SIG-M5 treated with dmso at 0.1 percent for 504 hours (cell line): ENCODE measurements at regions not wholly inside any gene's neighbourhood (a gene's known extent, or its start where the extent isn't known, plus 50 kb on each side); places are given as distances from the start of the nearest gene placed in this dataset.
A peak's percentile ranks its signal among the peaks of the same experiment; 100 is the strongest.
"Not testable (repeated sequence)": the region's sequence is repeated elsewhere in the genome, so short reads cannot be mapped to it uniquely, and the experiment has no call there.

Experiments
- DNase-seq: peaks from one replicate; lab custom pipeline; 2025; ENCODE audit not compliant: unreplicated experiment; lab: John Stamatoyannopoulos, UW

DNA sequence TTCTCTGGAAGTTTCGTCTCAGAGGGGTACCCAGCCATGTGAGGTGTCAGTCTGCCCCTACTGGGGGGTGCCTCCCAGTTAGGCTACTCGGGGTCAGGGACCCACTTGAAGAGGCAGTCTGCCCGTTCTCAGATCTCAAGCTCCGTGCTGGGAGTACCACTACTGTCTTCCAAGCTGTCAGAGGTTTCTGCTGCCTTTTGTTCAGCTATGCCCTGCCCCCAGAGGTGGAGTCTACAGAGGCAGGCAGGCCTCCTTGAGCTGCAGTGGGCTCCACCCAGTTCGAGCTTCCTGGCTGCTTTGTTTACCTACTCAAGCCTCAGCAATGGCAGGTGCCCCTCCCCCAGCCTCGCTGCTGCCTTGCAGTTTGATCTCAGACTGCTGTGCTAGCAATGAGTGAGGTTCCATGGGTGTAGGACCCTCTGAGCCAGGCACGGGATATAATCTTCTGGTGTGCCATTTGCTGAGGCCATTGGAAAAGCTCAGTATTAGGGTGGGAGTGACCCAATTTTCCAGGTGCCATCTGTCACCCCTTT lies 71.0 kb upstream of the SH3GLB1 start:
- DNase-seq, result not testable (repeated sequence)

DNA sequence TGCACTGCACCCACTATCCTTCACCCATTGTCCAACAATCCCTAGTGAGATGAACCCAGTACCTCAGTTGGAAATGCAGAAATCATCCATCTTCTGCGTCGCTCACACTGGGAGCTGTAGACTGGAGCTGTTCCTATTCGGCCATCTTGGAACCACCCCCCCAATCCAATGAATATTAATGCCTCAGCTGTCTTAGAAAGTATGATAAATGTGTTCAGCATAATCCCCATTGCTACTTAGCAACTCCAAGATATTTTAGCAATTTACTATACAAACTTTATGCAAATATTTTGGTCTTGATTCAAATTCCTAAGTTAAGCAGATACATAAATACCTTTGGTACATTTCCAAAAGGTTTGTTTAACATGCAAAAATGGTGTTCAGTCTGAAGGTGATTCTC lies 70.5 kb upstream of the SH3GLB1 start:
- DNase-seq, result no peak

DNA sequence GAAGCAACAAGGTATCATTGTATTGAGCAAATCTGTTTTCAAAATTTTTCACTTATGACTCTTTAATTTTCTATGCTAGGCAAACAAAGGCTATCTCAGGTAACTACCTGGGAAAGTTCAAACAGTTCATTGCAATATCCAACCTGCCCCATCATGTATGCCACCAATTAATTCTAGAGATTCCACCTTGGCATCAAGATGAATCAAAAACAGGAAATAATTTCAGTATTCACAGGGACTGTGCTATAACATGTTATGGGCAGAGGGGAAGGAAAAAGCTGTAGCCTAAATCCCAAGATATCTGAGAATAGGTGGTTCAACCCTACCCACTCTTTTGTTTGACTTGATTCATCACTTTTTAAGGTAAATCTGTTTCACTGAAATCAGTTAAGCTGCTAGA lies 67.5 kb upstream of the SH3GLB1 start:
- DNase-seq, result no peak

DNA sequence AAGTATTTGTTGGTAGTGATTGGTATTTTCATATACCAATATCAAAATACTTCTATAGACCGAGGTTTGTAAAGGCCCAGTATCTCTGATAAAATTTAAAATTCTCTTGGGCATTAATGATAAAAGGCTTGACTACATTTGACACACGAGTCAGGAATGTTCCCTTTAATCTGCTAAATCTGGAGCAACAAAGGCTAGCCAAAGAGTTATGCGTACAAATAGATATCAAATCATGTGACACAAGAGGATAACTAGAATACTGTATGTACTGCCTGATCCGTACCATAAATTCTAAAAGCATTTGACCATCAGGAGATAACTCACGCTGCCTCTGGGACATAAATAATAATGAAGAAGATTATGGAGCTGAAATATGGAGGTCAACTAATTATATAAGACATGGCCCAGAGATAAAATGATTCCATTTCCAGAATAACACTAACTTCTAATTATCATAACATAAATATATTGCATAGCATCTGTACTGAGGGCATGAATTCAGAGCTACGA lies 64.2 kb upstream of the SH3GLB1 start:
- DNase-seq, result no peak

DNA sequence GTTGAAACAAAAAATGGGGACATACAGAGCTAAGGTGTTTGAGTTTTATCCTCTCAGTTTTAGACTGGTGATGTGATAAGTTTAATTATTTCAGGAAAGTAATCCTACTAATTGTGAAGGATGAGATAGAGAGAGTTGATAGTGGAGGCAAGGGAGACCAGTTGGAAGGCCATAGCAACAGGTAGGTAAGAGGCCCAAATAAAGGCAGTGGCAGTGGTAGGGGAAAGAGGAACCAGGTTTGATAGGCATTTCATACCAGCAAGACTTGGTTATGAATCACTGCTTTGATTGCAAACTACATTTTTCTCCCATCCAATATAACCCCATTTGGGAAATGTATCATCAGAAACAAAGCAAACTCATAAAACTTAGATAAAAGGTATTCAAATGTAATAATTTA lies 63.1 kb upstream of the SH3GLB1 start:
- DNase-seq, result no peak

DNA sequence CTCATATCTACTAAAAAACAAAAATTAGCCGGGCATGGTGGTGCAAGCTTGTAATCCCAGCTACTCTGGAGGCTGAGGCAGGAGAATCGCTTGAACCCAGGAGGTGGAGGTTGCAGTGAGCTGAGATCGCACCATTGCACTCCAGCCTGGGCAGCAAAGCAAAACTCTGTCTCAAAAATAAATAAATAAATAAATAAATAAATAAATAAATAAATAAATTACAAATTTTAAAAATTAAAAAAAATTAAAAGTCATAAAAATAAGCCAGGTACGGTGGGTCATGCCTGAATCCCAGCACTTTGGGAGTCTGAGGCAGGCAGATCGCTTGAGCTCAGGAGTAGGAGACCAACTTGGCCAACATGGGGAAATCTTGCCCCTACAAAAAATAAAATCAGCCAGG lies 59.7 kb upstream of the SH3GLB1 start:
- not testable (repeated sequence) for DNase-seq

DNA sequence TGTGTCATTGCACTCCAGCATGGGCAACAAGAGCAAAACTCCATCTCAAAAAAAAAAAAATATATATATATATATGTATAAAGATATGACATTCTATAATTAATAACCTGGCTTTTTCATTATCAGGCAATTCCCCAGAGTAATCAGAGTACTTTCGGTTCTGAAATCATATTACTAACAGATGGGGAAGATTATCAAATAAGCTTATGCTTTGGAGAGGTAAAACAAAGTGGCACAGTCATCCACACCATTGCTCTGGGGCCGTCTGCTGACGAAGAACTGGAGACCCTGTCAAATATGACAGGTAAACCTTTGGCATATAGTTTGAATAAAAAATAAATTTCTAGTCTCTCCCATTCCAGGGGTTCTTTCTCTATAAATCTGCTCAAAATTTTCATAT lies 58.5 kb upstream of the SH3GLB1 start:
- no peak for DNase-seq

DNA sequence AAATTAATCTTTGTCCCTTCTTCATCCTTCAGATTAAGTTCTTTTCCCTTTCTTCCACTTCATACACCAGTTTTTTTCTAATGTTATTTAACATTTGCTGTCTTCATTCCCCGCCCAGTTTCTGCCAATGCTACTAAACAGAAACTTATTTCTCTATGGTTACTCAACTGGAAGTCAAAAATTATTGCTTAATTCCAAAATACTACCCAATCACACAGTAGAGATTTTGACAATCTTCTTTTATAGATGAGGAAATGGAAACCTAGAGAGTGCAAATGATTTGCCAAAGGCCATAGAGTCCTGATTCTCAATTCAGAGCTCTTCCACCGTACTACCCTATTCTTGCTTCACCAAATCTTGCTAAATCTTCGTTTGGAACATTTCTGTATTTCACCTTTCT lies 58.1 kb upstream of the SH3GLB1 start:
- DNase-seq, result peak; percentile 19

DNA sequence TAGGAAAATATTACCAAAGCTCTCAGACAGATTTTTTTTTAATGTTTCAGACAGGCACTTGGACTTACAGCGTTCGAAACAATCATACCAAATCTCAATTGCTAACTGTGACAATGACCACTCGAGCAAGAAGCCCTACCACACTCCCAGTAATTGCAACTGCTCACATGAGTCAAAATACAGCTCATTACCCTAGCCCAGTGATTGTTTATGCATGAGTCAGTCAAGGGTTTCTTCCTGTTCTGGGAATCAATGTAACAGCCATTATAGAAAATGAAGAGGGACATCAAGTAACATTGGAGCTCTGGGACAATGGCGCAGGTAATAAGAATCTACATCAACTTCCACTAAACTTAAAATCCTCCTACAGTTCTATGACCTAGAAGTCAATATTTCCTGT lies 56.1 kb upstream of the SH3GLB1 start:
- no peak for DNase-seq

DNA sequence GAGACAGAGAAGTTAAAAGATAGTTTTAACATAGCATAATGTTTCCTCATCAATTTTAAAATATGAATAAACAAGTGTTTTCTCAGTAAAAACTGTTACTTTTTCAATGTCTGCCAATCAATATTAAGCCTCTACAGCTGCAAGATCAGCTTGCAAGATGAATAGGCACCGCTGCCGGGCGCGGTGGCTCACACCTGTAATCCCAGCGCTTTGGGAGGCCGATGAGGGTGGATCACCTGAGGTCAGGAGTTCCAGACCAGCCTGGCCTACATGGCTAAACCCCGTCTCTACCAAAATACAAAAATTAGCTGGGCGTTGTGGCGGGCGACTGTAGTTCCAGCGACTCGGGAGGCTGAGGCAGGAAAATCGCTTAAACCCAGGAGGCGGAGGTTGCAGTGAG lies 54.8 kb upstream of the SH3GLB1 start:
- no peak for DNase-seq

DNA sequence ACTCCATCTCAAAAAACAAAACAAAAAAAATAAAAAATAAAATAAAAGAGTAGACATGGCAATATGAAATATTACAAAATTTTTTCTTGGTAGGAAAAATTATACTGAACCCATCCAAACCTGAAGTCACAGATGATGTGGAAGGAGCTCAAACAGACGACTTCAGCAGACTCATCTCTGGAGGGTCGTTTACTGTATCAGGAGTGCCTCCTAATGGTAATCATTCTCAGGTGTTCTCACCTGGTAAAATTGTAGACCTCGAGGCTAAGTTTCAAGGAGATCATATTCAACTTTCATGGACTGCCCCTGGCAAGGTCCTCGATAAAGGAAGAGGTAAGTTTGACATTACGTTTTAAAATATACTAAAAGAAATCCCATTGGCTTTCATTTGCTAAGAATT lies 54.3 kb upstream of the SH3GLB1 start:
- no peak for DNase-seq
